ENCODE measurements at regions not wholly inside any gene's neighbourhood (a gene's known extent, or its start where the extent isn't known, plus 50 kb on each side); places are given as distances from the start of the nearest gene placed in this dataset.
A peak's percentile ranks its signal among the peaks of the same experiment; 100 is the strongest.

GRCh38 chr1:90147093-90147492 lies 152.2 kb downstream of the ZNF326 start:
- peaks cover 0 to 16% (median 8%) of the 10 kb centered on the region in 3 donors for H3K9me3 Mint-ChIP-seq
- H3K27ac Mint-ChIP-seq: no peak overlapping the region
- H3K4me3 Mint-ChIP-seq: no peak overlapping the region
- H3K36me3 Mint-ChIP-seq: peaks cover under 1% of the 10 kb centered on the region
- peaks cover 2% of the 10 kb centered on the region for H3K27me3 Mint-ChIP-seq
- no peaks in the 10 kb centered on the region for H3K4me1 Mint-ChIP-seq

GRCh38 chr1:90144820-90145219 lies 149.9 kb downstream of the ZNF326 start:
- Mint-ChIP-seq H3K36me3 (peaks cover 1% of the 10 kb centered on the region), H3K27ac (no peak overlapping the region), H3K9me3 (peaks cover 4 to 13% (median 6%) of the 10 kb centered on the region in 3 donors), H3K27me3 (peaks cover 4% of the 10 kb centered on the region), H3K4me3 (no peak overlapping the region), H3K4me1 (no peaks in the 10 kb centered on the region)

- H3K4me1 Mint-ChIP-seq: no peaks in the 10 kb centered on the region
- no peak overlapping the region for H3K4me3 Mint-ChIP-seq
- no peak overlapping the region for H3K27ac Mint-ChIP-seq
- peaks cover 8 to 13% (median 10%) of the 10 kb centered on the region in 3 donors for H3K9me3 Mint-ChIP-seq
- peaks cover 4% of the 10 kb centered on the region for H3K27me3 Mint-ChIP-seq
- H3K36me3 Mint-ChIP-seq: peaks cover 1% of the 10 kb centered on the region
Observed at GRCh38 chr1:90143591-90143990, 148.7 kb downstream of the ZNF326 start.

- Mint-ChIP-seq H3K4me1 (no peaks in the 10 kb centered on the region), H3K36me3 (peaks cover 1% of the 10 kb centered on the region), H3K27ac (no peak overlapping the region), H3K4me3 (no peak overlapping the region), H3K27me3 (peaks cover 4% of the 10 kb centered on the region), H3K9me3 (peaks cover 8 to 14% (median 11%) of the 10 kb centered on the region in 3 donors)
Observed at GRCh38 chr1:90142697-90143096, 147.8 kb downstream of the ZNF326 start.

GRCh38 chr1:90139837-90140236 lies 144.9 kb downstream of the ZNF326 start:
- Mint-ChIP-seq H3K27ac (no peak overlapping the region), H3K4me3 (no peak overlapping the region), H3K9me3 (peaks cover 10 to 16% (median 14%) of the 10 kb centered on the region in 3 donors), H3K36me3 (peaks cover 1% of the 10 kb centered on the region), H3K4me1 (no peaks in the 10 kb centered on the region), H3K27me3 (peaks cover 4% of the 10 kb centered on the region)

- Mint-ChIP-seq H3K27ac (no peak overlapping the region), H3K4me3 (no peak overlapping the region), H3K9me3 (peaks cover 5 to 12% (median 6%) of the 10 kb centered on the region in 3 donors)
Observed at GRCh38 chr1:90135286-90135685, 140.4 kb downstream of the ZNF326 start.

GRCh38 chr1:90134175-90134955 lies 139.5 kb downstream of the ZNF326 start:
- Mint-ChIP-seq H3K27ac (no peak overlapping the region), H3K4me3 (no peak overlapping the region), H3K27me3 (peaks cover 3% of the 10 kb centered on the region), H3K9me3 (peaks cover 3 to 12% (median 3%) of the 10 kb centered on the region in 3 donors), H3K36me3 (no peaks in the 10 kb centered on the region), H3K4me1 (no peaks in the 10 kb centered on the region)

More at GRCh38 chr1:90135286-90135685, 140.4 kb downstream of the ZNF326 start:
- Mint-ChIP-seq H3K27me3 (peaks cover 5% of the 10 kb centered on the region), H3K4me1 (no peaks in the 10 kb centered on the region), H3K36me3 (no peaks in the 10 kb centered on the region)

GRCh38 chr1:90133133-90133532 lies 138.2 kb downstream of the ZNF326 start:
- Mint-ChIP-seq H3K27ac (no peak overlapping the region), H3K36me3 (no peaks in the 10 kb centered on the region), H3K27me3 (peaks cover 3% of the 10 kb centered on the region)

GRCh38 chr1:90132306-90132705 lies 137.4 kb downstream of the ZNF326 start:
- no peak overlapping the region for H3K4me3 Mint-ChIP-seq
- H3K36me3 Mint-ChIP-seq: no peaks in the 10 kb centered on the region
- H3K27me3 Mint-ChIP-seq: peaks cover 3% of the 10 kb centered on the region
- H3K27ac Mint-ChIP-seq: no peak overlapping the region
- peaks cover 0 to 3% (median 2%) of the 10 kb centered on the region in 3 donors for H3K9me3 Mint-ChIP-seq
- H3K4me1 Mint-ChIP-seq: no peaks in the 10 kb centered on the region

More at GRCh38 chr1:90133133-90133532, 138.2 kb downstream of the ZNF326 start:
- Mint-ChIP-seq H3K4me3 (no peak overlapping the region), H3K9me3 (peaks cover 2 to 5% (median 4%) of the 10 kb centered on the region in 3 donors), H3K4me1 (no peaks in the 10 kb centered on the region)

GRCh38 chr1:90127288-90127953 lies 132.5 kb downstream of the ZNF326 start:
- Mint-ChIP-seq H3K4me1 (no peaks in the 10 kb centered on the region), H3K27me3 (peaks cover 7% of the 10 kb centered on the region), H3K4me3 (no peak overlapping the region), H3K36me3 (peaks cover 2% of the 10 kb centered on the region), H3K9me3 (peaks cover 0 to 2% (median 0%) of the 10 kb centered on the region in 3 donors), H3K27ac (no peak overlapping the region)

- H3K4me3 Mint-ChIP-seq: no peak overlapping the region
- peaks cover 0 to 2% (median 0%) of the 10 kb centered on the region in 3 donors for H3K9me3 Mint-ChIP-seq
- H3K4me1 Mint-ChIP-seq: no peaks in the 10 kb centered on the region
- peaks cover 12% of the 10 kb centered on the region for H3K27me3 Mint-ChIP-seq
- H3K27ac Mint-ChIP-seq: no peak overlapping the region
- peaks cover 2% of the 10 kb centered on the region for H3K36me3 Mint-ChIP-seq
Observed at GRCh38 chr1:90126834-90127233, 131.9 kb downstream of the ZNF326 start.

- H3K9me3 Mint-ChIP-seq: peaks cover 1 to 7% (median 6%) of the 10 kb centered on the region in 3 donors
- H3K4me1 Mint-ChIP-seq: no peaks in the 10 kb centered on the region
- peaks cover 2% of the 10 kb centered on the region for H3K36me3 Mint-ChIP-seq
- H3K4me3 Mint-ChIP-seq: no peak overlapping the region
- peaks cover 16% of the 10 kb centered on the region for H3K27me3 Mint-ChIP-seq
- peak overlapping the region in 1 of 3 donors; percentile 9 for H3K27ac Mint-ChIP-seq
Observed at GRCh38 chr1:90122654-90123340, 127.9 kb downstream of the ZNF326 start.

- no peak overlapping the region for H3K27ac Mint-ChIP-seq
- no peak overlapping the region for H3K4me3 Mint-ChIP-seq
- peaks cover 7% of the 10 kb centered on the region for H3K27me3 Mint-ChIP-seq
- no peaks in the 10 kb centered on the region for H3K4me1 Mint-ChIP-seq
- H3K36me3 Mint-ChIP-seq: no peaks in the 10 kb centered on the region
- peaks cover 1 to 4% (median 3%) of the 10 kb centered on the region in 3 donors for H3K9me3 Mint-ChIP-seq
Observed at GRCh38 chr1:90114521-90115141, 119.7 kb downstream of the ZNF326 start.

- H3K4me1 Mint-ChIP-seq: no peaks in the 10 kb centered on the region
- no peaks in the 10 kb centered on the region for H3K9me3 Mint-ChIP-seq
- no peak overlapping the region for H3K27ac Mint-ChIP-seq
- H3K36me3 Mint-ChIP-seq: no peaks in the 10 kb centered on the region
- no peak overlapping the region for H3K4me3 Mint-ChIP-seq
- peaks cover 6% of the 10 kb centered on the region for H3K27me3 Mint-ChIP-seq
Observed at GRCh38 chr1:90107990-90108389, 113.1 kb downstream of the ZNF326 start.

- peaks cover 4% of the 10 kb centered on the region for H3K27me3 Mint-ChIP-seq
- H3K36me3 Mint-ChIP-seq: no peaks in the 10 kb centered on the region
- H3K9me3 Mint-ChIP-seq: no peaks in the 10 kb centered on the region
- no peak overlapping the region for H3K27ac Mint-ChIP-seq
- no peaks in the 10 kb centered on the region for H3K4me1 Mint-ChIP-seq
- no peak overlapping the region for H3K4me3 Mint-ChIP-seq
Observed at GRCh38 chr1:90106311-90106710, 111.4 kb downstream of the ZNF326 start.
